D721Med (cell line): ENCODE measurements at regions not wholly inside any gene's neighbourhood (a gene's known extent, or its start where the extent isn't known, plus 50 kb on each side); places are given as distances from the start of the nearest gene placed in this dataset.

Experiments
- DNase-seq: peaks from one replicate; pipeline ENCODE4 v3.0.0; 2011; ENCODE audit warnings: low spot score; ENCODE audit not compliant: insufficient read length
- FAIRE-seq: peaks from 2 replicates; lab custom pipeline; 2011; peaks lifted over from hg19 to GRCh38; lab: Jason Lieb, UNC
- TF ChIP-seq, protein P1 (sequence below): IDR thresholded peaks from 2 replicates; pipeline ENCODE4 v1.5.1; 2012; ENCODE audit warnings: mild to moderate bottlenecking, control low read depth; ENCODE audit not compliant: insufficient read depth; ENCODE audit errors: missing control alignments

GRCh38 chr13:69495096-69495495 is 612.5 kb upstream of the ATXN8OS start:
- FAIRE-seq: no peak
- no peak for DNase-seq
- TF ChIP-seq, protein P1, sequence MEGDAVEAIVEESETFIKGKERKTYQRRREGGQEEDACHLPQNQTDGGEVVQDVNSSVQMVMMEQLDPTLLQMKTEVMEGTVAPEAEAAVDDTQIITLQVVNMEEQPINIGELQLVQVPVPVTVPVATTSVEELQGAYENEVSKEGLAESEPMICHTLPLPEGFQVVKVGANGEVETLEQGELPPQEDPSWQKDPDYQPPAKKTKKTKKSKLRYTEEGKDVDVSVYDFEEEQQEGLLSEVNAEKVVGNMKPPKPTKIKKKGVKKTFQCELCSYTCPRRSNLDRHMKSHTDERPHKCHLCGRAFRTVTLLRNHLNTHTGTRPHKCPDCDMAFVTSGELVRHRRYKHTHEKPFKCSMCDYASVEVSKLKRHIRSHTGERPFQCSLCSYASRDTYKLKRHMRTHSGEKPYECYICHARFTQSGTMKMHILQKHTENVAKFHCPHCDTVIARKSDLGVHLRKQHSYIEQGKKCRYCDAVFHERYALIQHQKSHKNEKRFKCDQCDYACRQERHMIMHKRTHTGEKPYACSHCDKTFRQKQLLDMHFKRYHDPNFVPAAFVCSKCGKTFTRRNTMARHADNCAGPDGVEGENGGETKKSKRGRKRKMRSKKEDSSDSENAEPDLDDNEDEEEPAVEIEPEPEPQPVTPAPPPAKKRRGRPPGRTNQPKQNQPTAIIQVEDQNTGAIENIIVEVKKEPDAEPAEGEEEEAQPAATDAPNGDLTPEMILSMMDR: no peak

GRCh38 chr13:69487576-69487975 is 620.0 kb upstream of the ATXN8OS start:
- no peak for DNase-seq
- TF ChIP-seq, protein P1: no peak
- FAIRE-seq: no peak

- TF ChIP-seq, protein P1: no peak
- DNase-seq (no peak), FAIRE-seq (no peak)
Measured at GRCh38 chr13:69485991-69486592, 621.5 kb upstream of the ATXN8OS start.

GRCh38 chr13:69477451-69477850 is 630.2 kb upstream of the ATXN8OS start:
- TF ChIP-seq, protein P1: no peak
- DNase-seq: no peak
- no peak for FAIRE-seq

GRCh38 chr13:69474011-69474685 is 633.5 kb upstream of the ATXN8OS start:
- DNase-seq (no peak), FAIRE-seq (no peak)
- TF ChIP-seq, protein P1: no peak

DNA sequence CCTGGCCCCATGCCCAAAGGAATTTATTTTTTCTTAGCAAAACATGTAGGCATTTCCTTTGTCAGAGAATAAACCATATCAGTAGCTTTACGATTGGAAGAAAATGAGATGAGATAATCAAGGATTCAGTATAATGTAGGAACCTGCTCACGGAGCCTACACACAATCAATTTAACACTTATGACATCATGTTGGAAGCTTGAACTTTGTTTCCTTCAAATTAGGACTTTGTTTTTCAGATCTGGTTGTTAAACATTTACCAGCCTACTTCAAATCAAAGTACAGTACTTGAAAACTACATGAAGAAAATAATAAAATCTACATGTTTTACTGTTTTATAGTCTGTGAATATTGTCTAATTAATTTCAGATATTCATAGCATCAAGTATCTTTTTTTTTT is 639.0 kb upstream of the ATXN8OS start:
- DNase-seq (no peak), FAIRE-seq (no peak)
- TF ChIP-seq, protein P1: no peak

GRCh38 chr13:69461397-69461796 is 646.2 kb upstream of the ATXN8OS start:
- TF ChIP-seq, protein P1: no peak
- FAIRE-seq (peak; percentile 29), DNase-seq (no peak)
